IMR-90 (cell line): ENCODE measurements at regions not wholly inside any gene's neighbourhood (a gene's known extent, or its start where the extent isn't known, plus 50 kb on each side); places are given as distances from the start of the nearest gene placed in this dataset.

ENCODE experiments used
- BHLHE40 ChIP-seq: fragments of 150-350 bp; IDR thresholded peaks from 2 replicates; pipeline ENCODE4 v1.6.1; 2016; ENCODE audit warnings: mild to moderate bottlenecking, low read depth, low read length
- CEBPB ChIP-seq: IDR thresholded peaks from 2 replicates; pipeline ENCODE4 v1.6.1; 2012; ENCODE audit warnings: low read depth, low read length, improper control_type of control experiment
- CHD1 ChIP-seq: IDR thresholded peaks from 2 replicates; pipeline ENCODE4 v1.6.1; 2012; ENCODE audit warnings: low read depth, low read length, improper control_type of control experiment
- CTCF ChIP-seq: conservative IDR thresholded peaks from 2 replicates; pipeline ENCODE4 v1.5.1; 2012; ENCODE audit warnings: mild to moderate bottlenecking, low read depth, low read length, improper control_type of control experiment
- ELK1 ChIP-seq: fragments of 150-350 bp; IDR thresholded peaks from 2 replicates; pipeline ENCODE4 v1.6.1; 2016; ENCODE audit warnings: low read depth, mild to moderate bottlenecking, low read length, moderate library complexity, borderline replicate concordance
- FOS ChIP-seq: fragments of 150-350 bp; IDR thresholded peaks from 2 replicates; pipeline ENCODE4 v1.6.1; 2016; ENCODE audit warnings: low read depth, low read length
- MAFK ChIP-seq: IDR thresholded peaks from 2 replicates; pipeline ENCODE4 v1.6.1; 2012; ENCODE audit warnings: low read depth, low read length, improper control_type of control experiment
- MXI1 ChIP-seq: IDR thresholded peaks from 2 replicates; pipeline ENCODE4 v1.6.1; 2012; ENCODE audit warnings: low read depth, mild to moderate bottlenecking, low read length, moderate library complexity, borderline replicate concordance
- POLR2A ChIP-seq: IDR thresholded peaks from 2 replicates; pipeline ENCODE4 v1.6.1; 2012; ENCODE audit warnings: mild to moderate bottlenecking, low read depth, low read length
- RAD21 ChIP-seq: IDR thresholded peaks from 2 replicates; pipeline ENCODE4 v1.6.1; 2012; ENCODE audit warnings: low read length, improper control_type of control experiment
- SMC3 ChIP-seq: fragments of 150-350 bp; IDR thresholded peaks from 2 replicates; pipeline ENCODE4 v1.6.1; 2016; ENCODE audit warnings: low read depth, mild to moderate bottlenecking, antibody characterized with exemption, low read length, moderate library complexity
- USF2 ChIP-seq: fragments of 150-350 bp; IDR thresholded peaks from 2 replicates; pipeline ENCODE4 v1.6.1; 2017; ENCODE audit warnings: mild to moderate bottlenecking, antibody characterized with exemption, low read length, low read depth

GRCh38 chr6:2594868-2595267 lies 155.9 kb downstream of the MYLK4 start:
- no peak for TF ChIP-seq CTCF
- TF ChIP-seq CEBPB: no peak
- no peak for TF ChIP-seq USF2
- TF ChIP-seq MXI1: no peak
- no peak for TF ChIP-seq MAFK
- no peak for TF ChIP-seq POLR2A
- TF ChIP-seq BHLHE40: no peak
- no peak for TF ChIP-seq ELK1
- TF ChIP-seq FOS: no peak
- TF ChIP-seq SMC3: no peak
- TF ChIP-seq RAD21: no peak
- TF ChIP-seq CHD1: no peak
